H1 (cell line): ENCODE measurements at regions not wholly inside any gene's neighbourhood (a gene's known extent, or its start where the extent isn't known, plus 50 kb on each side); places are given as distances from the start of the nearest gene placed in this dataset.

Experiments used
- CTCF ChIP-seq, 3 experiments: IDR thresholded peaks; 1 replicate in 2 of 3; 2 replicates in 1 of 3; pipeline versions ENCODE4 v1.5.1 to v1.6.1; 2011; ENCODE audit warnings: low read length in 3 of 3, mild to moderate bottlenecking in 3 of 3, inconsistent platforms in 2 of 3, low read depth in 1 of 3, moderate library complexity in 1 of 3; ENCODE audit not compliant: insufficient read depth in 1 of 3; ENCODE audit errors: control extremely low read depth in 1 of 3
- EP300 ChIP-seq, 2 experiments: IDR thresholded peaks; 1 replicate in 1 of 2; 2 replicates in 1 of 2; pipeline ENCODE4 v1.6.1; 2011 to 2012; ENCODE audit warnings: low read depth in 2 of 2, low read length in 2 of 2, mild to moderate bottlenecking in 2 of 2, borderline replicate concordance in 1 of 2, inconsistent platforms in 1 of 2, moderate library complexity in 1 of 2
- EZH2 ChIP-seq: fragments of 200-600 bp; sonication (generic); IDR thresholded peaks from 2 replicates; pipeline ENCODE4 v1.7.1; 2012; ENCODE audit warnings: low read depth, mild to moderate bottlenecking, moderate library complexity, low read length, inconsistent platforms; ENCODE audit not compliant: severe bottlenecking
- JUN ChIP-seq: IDR thresholded peaks from 2 replicates; pipeline ENCODE4 v1.6.1; 2011; ENCODE audit warnings: low read depth, mild to moderate bottlenecking, improper control_type of control experiment, low read length
- JUND ChIP-seq: IDR thresholded peaks from 2 replicates; pipeline ENCODE4 v1.6.1; 2011; ENCODE audit warnings: mild to moderate bottlenecking, improper control_type of control experiment, low read length
- MAX ChIP-seq: IDR thresholded peaks from 2 replicates; pipeline ENCODE4 v1.6.1; 2012; ENCODE audit warnings: inconsistent platforms
- POLR2A ChIP-seq, 2 experiments: IDR thresholded peaks; 1 replicate in 1 of 2; 2 replicates in 1 of 2; pipeline ENCODE4 v1.6.1; 2011; ENCODE audit warnings: low read depth in 2 of 2, low read length in 2 of 2, mild to moderate bottlenecking in 2 of 2; ENCODE audit errors: control extremely low read depth in 1 of 2
- RXRA ChIP-seq: IDR thresholded peaks from 2 replicates; pipeline ENCODE4 v1.6.1; 2011; ENCODE audit warnings: low read depth, mild to moderate bottlenecking, low read length, moderate library complexity; ENCODE audit not compliant: insufficient read depth
- SIN3A ChIP-seq, 2 experiments: IDR thresholded peaks in 1 of 2; conservative IDR thresholded peaks in 1 of 2; 2 replicates each; pipeline ENCODE4 v1.6.1; 2011 to 2012; ENCODE audit warnings: low read length in 2 of 2, improper control_type of control experiment in 1 of 2, low read depth in 1 of 2, mild to moderate bottlenecking in 1 of 2
- SP1 ChIP-seq: IDR thresholded peaks from 2 replicates; pipeline ENCODE4 v1.6.1; 2011; ENCODE audit warnings: low read depth, low read length
- YY1 ChIP-seq: IDR thresholded peaks from 2 replicates; pipeline ENCODE4 v1.6.1; 2011; ENCODE audit warnings: low read depth, mild to moderate bottlenecking, low read length
- ZNF274 ChIP-seq: IDR thresholded peaks from 2 replicates; pipeline ENCODE4 v1.7.0; 2012; ENCODE audit warnings: low read length, borderline replicate concordance; ENCODE audit errors: extremely low read depth

- TF ChIP-seq CTCF (IDR thresholded peaks at IDR 0.05; ENCODE audit: control extremely low read depth in 1 of 3, insufficient read depth in 1 of 3, low read depth in 1 of 3, low read length in 3 of 3), result no peak
- TF ChIP-seq EP300 (IDR thresholded peaks at IDR 0.05; ENCODE audit: borderline replicate concordance in 1 of 2, low read depth in 2 of 2, low read length in 2 of 2), result no peak
- TF ChIP-seq SP1, result no peak
- no peak for TF ChIP-seq EZH2
- no peak for TF ChIP-seq SIN3A (conservative IDR thresholded peaks at IDR 0.05 in 1 of 2, IDR thresholded peaks at IDR 0.05 in 1 of 2; ENCODE audit: low read depth in 1 of 2, low read length in 2 of 2)
- TF ChIP-seq YY1, result no peak
- no peak for TF ChIP-seq ZNF274
- no peak for TF ChIP-seq JUND
- no peak for TF ChIP-seq MAX
- TF ChIP-seq POLR2A (IDR thresholded peaks at IDR 0.05; ENCODE audit: control extremely low read depth in 1 of 2, low read depth in 2 of 2, low read length in 2 of 2), result no peak
- TF ChIP-seq JUN, result no peak
- TF ChIP-seq RXRA, result no peak
Observed at GRCh38 chrX:126394681-126395080, 157.9 kb downstream of the DCAF12L1 start.
